Ecto neural progenitor cell (in vitro differentiated cells): ENCODE measurements at regions not wholly inside any gene's neighbourhood (a gene's known extent, or its start where the extent isn't known, plus 50 kb on each side); places are given as distances from the start of the nearest gene placed in this dataset.
"Not testable (repeated sequence)": the region's sequence is repeated elsewhere in the genome, so short reads cannot be mapped to it uniquely, and the experiment has no call there.

Source experiments
- DNase-seq: peaks from one replicate; pipeline ENCODE4 v3.0.0-alpha.2; 2018; ENCODE audit warnings: low spot score

DNA sequence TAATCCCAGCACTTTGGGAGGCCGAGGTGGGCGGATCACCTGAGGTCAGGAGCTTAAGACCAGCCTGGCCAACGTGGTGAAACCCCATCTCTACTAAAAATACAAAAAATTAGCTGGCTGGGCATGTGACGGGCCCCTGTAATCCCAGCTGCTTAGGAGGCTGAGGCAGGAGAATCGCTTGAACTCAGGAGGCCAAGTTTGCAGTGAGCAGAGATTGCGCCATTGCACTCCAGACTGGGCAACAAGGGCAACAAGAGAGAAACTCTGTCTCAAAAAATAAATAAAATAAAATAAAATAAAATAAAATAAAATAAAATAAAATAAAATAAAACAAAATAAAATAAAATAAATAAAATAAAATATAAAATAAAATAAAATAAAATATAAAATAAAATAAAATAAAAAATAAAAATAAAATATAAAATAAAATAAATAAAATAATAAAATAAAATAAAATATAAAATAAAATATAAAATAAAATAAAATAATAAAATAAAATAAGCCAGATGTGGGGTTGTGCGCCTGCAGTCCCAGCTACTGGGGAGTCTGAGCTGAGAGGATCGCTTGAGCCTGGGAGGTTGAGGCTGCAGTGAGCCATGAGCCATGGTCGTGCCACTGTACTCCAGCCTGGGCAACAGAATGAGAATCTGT lies 49.8 kb upstream of the ITGB1 start:
- DNase-seq: not testable (repeated sequence)
